ENCODE measurements at regions not wholly inside any gene's neighbourhood (a gene's known extent, or its start where the extent isn't known, plus 50 kb on each side); places are given as distances from the start of the nearest gene placed in this dataset.
A peak's percentile ranks its signal among the peaks of the same experiment; 100 is the strongest.
"Not testable (repeated sequence)": the region's sequence is repeated elsewhere in the genome, so short reads cannot be mapped to it uniquely, and the experiment has no call there.

DNA sequence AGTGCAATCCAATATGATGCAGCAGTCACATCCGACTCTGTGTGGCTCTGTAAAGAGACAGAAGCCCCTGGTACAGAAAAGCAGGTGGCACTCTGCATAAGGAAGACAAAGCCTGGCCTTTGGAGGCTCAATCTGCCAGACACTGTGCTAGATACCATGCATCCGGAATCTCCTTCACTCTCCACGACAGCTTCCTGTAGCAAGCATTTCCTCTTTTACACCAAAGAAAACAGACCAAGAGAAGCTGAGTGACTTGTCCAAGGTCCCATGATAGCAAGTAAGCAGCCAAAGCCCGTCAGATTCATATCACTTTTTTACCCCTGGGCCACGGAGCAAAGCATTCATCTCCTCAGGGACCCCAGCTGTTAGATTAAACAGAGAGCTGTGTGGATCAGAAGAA is 64.2 kb upstream of the SMIM23 start:
- POLR2A ChIA-PET, result no interaction called here

DNA sequence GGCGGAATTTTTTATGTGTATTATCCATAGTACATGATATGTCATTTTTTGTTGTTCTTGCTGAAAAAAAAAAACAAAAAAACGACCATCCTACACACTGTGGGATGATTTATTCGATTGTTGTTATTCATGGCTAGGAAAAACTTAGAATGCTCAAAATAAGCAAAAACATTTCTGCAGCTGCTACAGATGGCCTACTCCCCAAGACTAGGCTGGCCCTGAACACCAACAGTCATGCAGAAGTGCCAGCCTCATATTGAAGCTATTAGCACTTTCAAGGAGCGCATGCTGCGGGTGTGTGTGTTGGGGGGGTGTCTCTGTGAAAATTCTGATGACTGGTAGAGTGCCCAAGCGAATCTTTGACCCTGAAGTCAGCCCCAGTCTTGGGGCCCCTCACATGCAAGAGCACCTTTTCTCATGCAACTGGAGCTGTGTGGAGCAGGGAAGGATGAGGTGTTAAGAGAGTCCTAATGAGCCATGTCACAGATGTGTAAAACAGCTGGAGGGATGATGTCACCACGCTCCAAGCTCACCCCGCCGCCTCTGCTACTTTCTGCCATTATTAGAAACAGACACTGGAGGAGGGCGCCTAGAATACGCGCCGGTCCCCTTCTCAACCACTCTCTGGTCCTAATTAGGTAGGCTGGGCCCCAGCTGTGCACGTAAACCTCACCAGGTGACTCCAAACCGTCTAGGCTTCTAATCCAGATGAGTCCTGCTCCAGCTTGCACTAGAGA is 61.0 kb upstream of the SMIM23 start:
- ChIA-PET POLR2A (no interaction called here), CTCF (no interaction called here)
- H3K4me1 ChIP-seq (ENCODE audit: insufficient read depth, low read length), result no peaks in the 10 kb centered on the region
- H3K36me3 Mint-ChIP-seq (ENCODE audit: low read depth), result peaks cover 5% of the 10 kb centered on the region
- ATAC-seq (ENCODE audit: poor library complexity) (no peak), DNase-seq (no peak)
- intact Hi-C loops (cut with DNase I, micrococcal nuclease), result no loop called here
- no peak overlapping the region for H3K4me3 ChIP-seq (ENCODE audit: low read length)
- no peak overlapping the region for H3K27ac Mint-ChIP-seq
- no peak for TF ChIP-seq CTCF (IDR thresholded peaks at IDR 0.05)
- H3K36me3 ChIP-seq (ENCODE audit: insufficient read depth, low read length), result no peaks in the 10 kb centered on the region
- H3K27ac ChIP-seq (ENCODE audit: low read depth in 1 of 2, low read length in 2 of 2), result no peak overlapping the region
- no peak overlapping the region for H3K4me3 Mint-ChIP-seq
- peaks cover 7% of the 10 kb centered on the region for H3K9me3 Mint-ChIP-seq
- peaks cover 0 to 4% of the 10 kb centered on the region in 2 experiments for H3K27me3 ChIP-seq (ENCODE audit: control insufficient read depth in 1 of 2, insufficient read depth in 2 of 2, low read length in 2 of 2)
- H3K27me3 Mint-ChIP-seq, result peaks cover 21% of the 10 kb centered on the region
- H3K4me1 Mint-ChIP-seq (ENCODE audit: low read depth), result no peaks in the 10 kb centered on the region
- H3K9me3 ChIP-seq (ENCODE audit: control insufficient read depth in 1 of 2, insufficient read depth in 1 of 2, low read length in 2 of 2), result peaks cover 5 to 9% of the 10 kb centered on the region in 2 experiments

More for the DNA sequence above, 64.2 kb upstream of the SMIM23 start:
- H3K36me3 ChIP-seq (ENCODE audit: insufficient read depth, low read length), result no peaks in the 10 kb centered on the region
- H3K9me3 ChIP-seq (ENCODE audit: control insufficient read depth in 1 of 2, insufficient read depth in 1 of 2, low read length in 2 of 2), result peaks cover 0 to 3% of the 10 kb centered on the region in 2 experiments
- Mint-ChIP-seq H3K27ac (no peak overlapping the region), H3K36me3 (ENCODE audit: low read depth) (peaks cover 4% of the 10 kb centered on the region), H3K27me3 (peaks cover 29% of the 10 kb centered on the region), H3K4me1 (ENCODE audit: low read depth) (no peaks in the 10 kb centered on the region), H3K9me3 (no peaks in the 10 kb centered on the region), H3K4me3 (no peak overlapping the region)
- no peak for TF ChIP-seq CTCF (IDR thresholded peaks at IDR 0.05)
- H3K4me3 ChIP-seq (ENCODE audit: low read length), result no peak overlapping the region
- intact Hi-C loops (cut with DNase I, micrococcal nuclease), result no loop called here
- DNase-seq, result peak in 2 of 14 experiments; percentile 10 to 16
- no peaks in the 10 kb centered on the region for H3K4me1 ChIP-seq (ENCODE audit: insufficient read depth, low read length)
- CTCF ChIA-PET, result no interaction called here
- no peak overlapping the region for H3K27ac ChIP-seq (ENCODE audit: low read depth in 1 of 2, low read length in 2 of 2)
- no peak for ATAC-seq (ENCODE audit: poor library complexity)
- H3K27me3 ChIP-seq (ENCODE audit: control insufficient read depth in 1 of 2, insufficient read depth in 2 of 2, low read length in 2 of 2), result peaks cover 0 to 4% of the 10 kb centered on the region in 2 experiments

GRCh38 chr5:171725205-171725601 is 60.4 kb upstream of the SMIM23 start:
- Histone ChIP-seq H3K27ac (ENCODE audit: low read depth in 1 of 2, low read length in 2 of 2) (no peak overlapping the region), H3K4me3 (ENCODE audit: low read length) (no peak overlapping the region), H3K27me3 (ENCODE audit: control insufficient read depth in 1 of 2, insufficient read depth in 2 of 2, low read length in 2 of 2) (peaks cover 0 to 4% of the 10 kb centered on the region in 2 experiments), H3K4me1 (ENCODE audit: insufficient read depth, low read length) (no peaks in the 10 kb centered on the region), H3K9me3 (ENCODE audit: control insufficient read depth in 1 of 2, insufficient read depth in 1 of 2, low read length in 2 of 2) (peaks cover 5 to 9% of the 10 kb centered on the region in 2 experiments), H3K36me3 (ENCODE audit: insufficient read depth, low read length) (no peaks in the 10 kb centered on the region)
- H3K4me3 Mint-ChIP-seq, result no peak overlapping the region
- CTCF ChIA-PET, result interaction anchor here (0.6 kb wide), 1 partner anchor 144 kb away, joined by 3 read pairs; no protein-coding TSS in a partner anchor
- TF ChIP-seq CTCF (IDR thresholded peaks at IDR 0.05), result no peak
- intact Hi-C loops (cut with DNase I, micrococcal nuclease), result no loop called here
- DNase-seq, result no peak
- peaks cover 17% of the 10 kb centered on the region for H3K27me3 Mint-ChIP-seq
- no peak for ATAC-seq (ENCODE audit: poor library complexity)
- POLR2A ChIA-PET, result no interaction called here
- H3K9me3 Mint-ChIP-seq, result peaks cover 8% of the 10 kb centered on the region
- H3K4me1 Mint-ChIP-seq (ENCODE audit: low read depth), result no peaks in the 10 kb centered on the region
- no peak overlapping the region for H3K27ac Mint-ChIP-seq
- H3K36me3 Mint-ChIP-seq (ENCODE audit: low read depth), result peaks cover 5% of the 10 kb centered on the region

DNA sequence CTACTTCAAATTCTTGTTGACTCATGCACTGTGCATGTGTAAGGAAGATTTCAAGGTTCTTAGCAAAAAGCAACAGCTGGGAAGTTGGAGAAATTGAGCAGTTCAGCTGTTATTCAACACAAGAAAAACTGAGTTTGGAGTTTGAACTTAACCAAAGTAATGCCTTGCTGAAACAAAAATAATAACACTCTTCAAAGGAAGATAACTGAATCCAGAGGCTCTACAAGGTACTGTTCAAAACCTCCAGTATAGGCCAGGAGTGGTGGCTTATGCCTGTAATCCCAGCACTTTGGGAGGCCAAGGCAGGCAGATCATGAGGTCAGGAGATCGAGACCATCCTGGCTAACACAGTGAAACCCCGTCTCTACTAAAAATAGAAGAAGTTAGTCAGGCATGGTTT is 58.8 kb upstream of the SMIM23 start:
- H3K9me3 Mint-ChIP-seq, result peaks cover 10% of the 10 kb centered on the region
- DNase-seq; H3K36me3 Mint-ChIP-seq (ENCODE audit: low read depth); H3K27me3 ChIP-seq (ENCODE audit: control insufficient read depth in 1 of 2, insufficient read depth in 2 of 2, low read length in 2 of 2); H3K36me3 ChIP-seq (ENCODE audit: insufficient read depth, low read length); CTCF ChIA-PET; H3K4me3 ChIP-seq (ENCODE audit: low read length); H3K4me1 Mint-ChIP-seq (ENCODE audit: low read depth); H3K4me1 ChIP-seq (ENCODE audit: insufficient read depth, low read length); POLR2A ChIA-PET; H3K27ac Mint-ChIP-seq; H3K4me3 Mint-ChIP-seq; H3K27ac ChIP-seq (ENCODE audit: low read depth in 1 of 2, low read length in 2 of 2); H3K9me3 ChIP-seq (ENCODE audit: control insufficient read depth in 1 of 2, insufficient read depth in 1 of 2, low read length in 2 of 2); ATAC-seq (ENCODE audit: poor library complexity); intact Hi-C loops (cut with DNase I, micrococcal nuclease); H3K27me3 Mint-ChIP-seq: not testable (repeated sequence)

All from CD4-positive, alpha-beta T cell (primary cell).